SW 1271 (cell line): ENCODE measurements at regions not wholly inside any gene's neighbourhood (a gene's known extent, or its start where the extent isn't known, plus 50 kb on each side); places are given as distances from the start of the nearest gene placed in this dataset.
"Not testable (repeated sequence)": the region's sequence is repeated elsewhere in the genome, so short reads cannot be mapped to it uniquely, and the experiment has no call there.

ENCODE experiments used
- DNase-seq, 2 experiments: peaks; one replicate each; lab custom pipeline; 2025; lab: John Stamatoyannopoulos, UW

DNA sequence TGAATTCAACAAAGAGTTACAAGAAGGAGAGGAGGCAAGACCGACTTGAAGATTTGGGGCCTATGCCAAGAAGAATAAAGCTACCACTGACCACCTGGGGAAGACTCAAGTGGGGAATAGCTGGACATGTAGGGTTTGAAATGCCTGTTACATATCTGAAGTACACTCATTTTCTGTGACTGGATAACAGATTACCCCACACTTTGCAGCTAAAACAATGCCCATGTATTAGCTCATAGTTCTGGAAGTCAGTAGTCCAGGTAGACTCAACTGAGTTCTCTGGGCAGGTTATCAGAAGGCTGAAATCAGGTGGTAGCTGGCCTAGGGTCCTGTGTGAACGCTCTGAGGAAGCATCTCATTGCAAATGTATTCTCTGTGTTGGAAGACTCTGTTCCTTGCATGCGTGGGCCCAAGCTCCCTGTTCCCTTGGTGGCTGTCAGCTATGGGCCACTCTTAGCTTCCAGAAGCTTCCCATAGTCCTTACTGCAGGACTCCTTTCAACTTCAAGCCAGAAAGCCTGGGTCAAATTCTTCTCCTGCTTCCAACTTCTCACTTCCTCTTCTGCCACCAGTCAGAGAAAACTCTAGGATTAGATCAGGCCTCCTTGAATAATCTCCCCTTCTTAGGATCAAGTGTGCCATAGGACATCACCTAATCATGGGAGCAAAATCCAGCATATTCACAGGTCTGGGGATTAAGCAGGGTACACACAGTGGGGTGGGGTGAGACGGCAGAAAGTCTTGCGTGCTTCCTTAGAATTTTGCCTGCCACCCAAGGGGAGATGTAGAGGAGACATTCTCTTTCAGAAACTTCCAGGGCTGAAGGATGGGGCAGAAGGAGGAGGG lies 187.8 kb downstream of the SHQ1 start:
- no peak for DNase-seq

DNA sequence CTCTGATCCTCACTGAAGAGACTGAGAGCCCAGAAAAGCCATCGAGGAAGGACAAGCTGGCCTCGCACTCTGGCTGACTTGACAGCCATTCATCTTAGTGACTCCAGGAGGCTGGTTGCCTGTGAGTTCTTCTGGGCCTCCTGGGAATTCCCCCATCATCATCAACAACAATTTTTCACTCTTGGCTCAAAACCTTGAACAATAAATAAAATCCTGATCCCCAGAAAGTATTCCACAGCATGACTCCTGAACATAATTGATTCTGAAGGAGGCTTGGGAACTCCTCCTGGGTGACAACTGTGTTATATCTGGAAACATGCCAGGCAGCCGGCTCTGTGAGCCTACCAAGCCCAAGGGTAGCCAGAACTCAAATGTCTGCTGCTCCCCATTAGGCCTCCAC lies 188.6 kb downstream of the SHQ1 start:
- no peak for DNase-seq

DNA sequence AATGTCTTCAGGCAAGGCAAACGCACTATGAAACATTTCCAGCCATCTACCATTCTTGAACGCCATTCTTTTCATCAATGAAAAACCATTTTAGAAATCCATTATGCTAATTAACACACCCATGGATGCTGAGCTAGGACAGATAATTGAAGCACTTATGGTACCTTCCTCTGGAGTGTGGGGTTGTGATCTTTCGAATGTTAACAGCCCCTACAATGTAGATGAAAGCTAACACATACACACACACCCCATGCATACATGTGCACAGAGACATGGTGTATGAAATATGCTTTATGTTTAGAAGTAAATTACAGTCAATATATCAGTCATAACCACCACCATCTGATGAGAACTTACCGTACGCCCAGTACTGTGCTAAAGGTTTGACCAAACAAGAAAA lies 189.1 kb downstream of the SHQ1 start:
- no peak for DNase-seq

DNA sequence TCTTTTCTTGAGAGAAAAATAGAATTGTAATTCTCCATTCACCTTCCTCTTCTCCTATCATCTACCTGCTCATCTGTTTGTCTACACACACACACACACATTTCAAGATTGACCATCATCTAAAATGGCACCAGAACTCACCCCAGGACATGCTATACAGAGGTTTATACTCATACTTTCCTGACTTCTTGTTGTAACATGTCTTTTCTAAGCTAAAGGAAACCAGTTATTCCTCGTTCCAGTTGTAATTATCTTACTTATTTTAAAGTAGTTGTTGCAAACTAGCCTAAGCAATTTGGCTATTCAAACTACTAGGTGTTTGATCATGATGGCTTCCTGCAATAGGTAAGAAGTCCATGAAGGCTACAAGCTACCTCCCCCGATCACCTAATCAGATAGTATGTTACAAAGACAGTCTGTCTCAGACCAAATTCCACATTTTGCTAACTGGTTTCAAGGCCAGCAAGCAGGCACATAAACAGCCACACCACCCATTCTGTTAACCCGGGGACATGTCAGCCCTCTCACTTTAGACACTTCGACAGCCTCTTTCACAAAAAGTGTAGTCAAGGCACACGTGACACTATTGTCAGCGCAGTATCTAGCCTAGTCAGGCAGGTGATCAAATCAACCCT lies 189.7 kb downstream of the SHQ1 start:
- DNase-seq: no peak

DNA sequence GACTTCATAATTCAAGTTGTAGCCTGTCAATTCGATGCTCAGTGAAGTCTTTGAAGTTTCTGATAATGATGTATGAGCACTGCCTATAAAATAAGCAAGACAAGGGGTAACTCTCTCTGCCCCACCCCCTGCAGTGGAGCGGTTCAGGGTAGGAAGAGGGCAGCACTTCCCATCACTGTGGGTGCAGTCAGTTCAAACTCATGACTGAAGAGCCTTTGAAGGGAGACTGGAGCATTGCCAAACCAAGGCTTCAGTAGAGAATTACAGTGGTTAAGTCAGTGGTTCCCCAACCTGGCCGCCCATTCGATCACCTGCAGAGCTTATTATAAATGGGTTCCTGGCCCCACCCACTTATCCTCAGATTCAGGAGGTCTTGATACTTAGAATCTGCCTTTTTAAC lies 190.6 kb downstream of the SHQ1 start:
- DNase-seq: no peak

DNA sequence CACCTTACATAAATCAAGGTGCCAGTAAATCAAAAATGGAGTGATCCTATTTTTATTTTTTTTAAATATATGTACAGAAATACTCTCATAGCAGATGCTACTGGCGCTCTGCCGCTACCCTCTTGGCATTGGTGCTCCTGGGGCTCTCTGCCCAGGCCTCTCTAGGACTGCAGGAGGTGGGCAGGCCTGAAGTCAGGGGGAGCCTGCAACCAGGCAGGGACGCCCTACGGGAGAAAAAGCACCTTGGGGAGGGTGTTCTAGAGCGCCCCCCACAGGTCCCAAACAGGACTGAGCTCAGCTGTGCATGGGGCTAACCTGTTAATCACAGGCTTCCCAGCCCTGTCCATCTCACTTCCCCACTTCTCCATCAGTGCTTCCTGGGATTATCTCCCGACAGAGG lies 192.5 kb downstream of the SHQ1 start:
- DNase-seq: no peak

DNA sequence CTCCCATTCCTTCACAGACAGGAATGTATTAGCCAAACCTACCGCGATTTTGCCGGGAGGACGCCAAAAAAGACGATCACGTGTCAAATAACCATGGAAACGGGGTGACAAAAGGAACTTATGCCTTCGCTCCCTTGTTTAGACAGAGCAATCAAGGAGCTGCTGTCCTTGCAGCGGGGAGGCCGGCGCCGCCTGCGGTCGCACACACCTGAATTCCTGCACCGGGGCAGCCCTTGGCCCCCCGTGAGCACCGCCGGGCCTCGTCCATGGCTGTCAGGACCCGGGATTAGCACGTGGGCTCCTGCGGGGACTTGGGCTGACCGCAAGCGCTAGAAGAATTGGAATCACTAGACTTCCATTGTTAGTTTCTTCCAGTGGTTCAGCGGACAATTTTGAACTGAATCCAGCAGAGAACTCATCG lies 193.1 kb downstream of the SHQ1 start:
- DNase-seq: no peak

DNA sequence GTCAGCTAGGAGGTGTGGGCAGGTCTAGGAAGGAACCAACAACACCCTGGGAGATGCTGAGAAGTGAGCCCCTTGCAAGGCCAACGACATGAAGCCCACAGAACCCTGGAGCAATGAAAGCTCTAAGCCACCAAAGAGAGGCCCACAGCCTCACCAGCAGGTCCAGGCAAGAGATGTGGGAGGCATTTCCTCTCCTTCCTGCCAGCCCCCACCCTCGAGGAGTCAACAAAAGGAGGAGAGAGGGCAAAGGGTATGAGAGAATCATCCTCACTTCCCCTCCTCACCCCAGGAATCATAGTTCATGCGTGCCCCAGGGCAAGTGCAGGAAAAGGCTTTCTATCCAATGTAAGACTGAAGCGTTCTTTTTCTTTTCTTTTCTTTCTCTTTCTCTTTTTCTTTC lies 195.8 kb downstream of the SHQ1 start:
- no peak for DNase-seq

DNA sequence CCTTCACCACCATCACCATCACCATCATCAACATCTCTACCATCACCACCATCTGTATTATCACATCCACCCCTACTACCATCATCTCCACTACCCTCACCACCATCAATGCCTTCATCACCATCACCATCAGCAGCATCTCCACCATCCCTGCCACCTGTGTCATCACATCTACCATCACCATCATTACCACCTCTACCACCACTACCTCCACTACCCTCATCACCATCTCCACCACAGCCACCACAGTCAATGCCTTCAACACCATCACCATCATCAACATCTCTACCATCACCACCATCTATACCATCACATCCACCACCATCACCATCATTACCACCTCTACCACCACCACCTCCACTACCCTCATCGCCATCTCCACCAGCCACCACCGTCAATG lies 196.7 kb downstream of the SHQ1 start:
- DNase-seq: no peak

DNA sequence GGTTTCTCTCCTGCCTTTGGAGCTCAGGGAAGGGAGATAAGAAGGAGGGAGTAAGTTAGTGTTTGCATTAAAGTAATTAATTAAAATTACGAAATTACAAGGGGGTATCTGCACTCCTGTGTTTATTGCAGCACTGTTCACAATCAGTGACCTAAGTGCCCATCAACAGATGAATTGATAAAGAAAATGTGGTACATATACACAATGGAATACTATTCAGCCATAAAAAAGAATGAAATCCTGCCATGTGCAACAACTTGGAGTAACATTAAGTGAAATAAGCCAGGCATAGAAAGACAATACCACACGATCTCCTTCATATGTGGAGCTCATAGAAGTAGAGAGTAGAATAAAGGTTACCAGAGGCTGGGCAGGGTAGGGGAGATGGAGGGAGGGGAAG lies 202.0 kb downstream of the SHQ1 start:
- DNase-seq: no peak

DNA sequence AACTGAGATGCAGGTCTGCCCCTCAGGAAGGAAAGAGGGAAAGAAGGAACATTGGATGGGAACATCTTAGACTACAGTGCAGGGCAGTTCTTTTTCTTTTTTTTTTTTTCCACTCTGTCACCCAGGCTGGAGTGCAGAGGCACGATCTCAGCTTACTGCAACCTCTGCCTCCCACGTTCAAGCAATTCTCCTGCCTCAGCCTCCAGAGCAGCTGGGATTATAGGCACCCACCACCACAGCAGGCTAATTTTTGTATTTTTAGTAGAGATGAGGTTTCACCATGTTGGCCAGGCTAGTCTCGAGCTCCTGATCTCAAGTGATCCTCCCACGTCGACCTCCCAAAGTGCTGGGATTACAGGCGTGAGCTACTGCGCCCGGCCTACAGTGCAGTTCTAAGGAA lies 204.6 kb downstream of the SHQ1 start:
- not testable (repeated sequence) for DNase-seq

DNA sequence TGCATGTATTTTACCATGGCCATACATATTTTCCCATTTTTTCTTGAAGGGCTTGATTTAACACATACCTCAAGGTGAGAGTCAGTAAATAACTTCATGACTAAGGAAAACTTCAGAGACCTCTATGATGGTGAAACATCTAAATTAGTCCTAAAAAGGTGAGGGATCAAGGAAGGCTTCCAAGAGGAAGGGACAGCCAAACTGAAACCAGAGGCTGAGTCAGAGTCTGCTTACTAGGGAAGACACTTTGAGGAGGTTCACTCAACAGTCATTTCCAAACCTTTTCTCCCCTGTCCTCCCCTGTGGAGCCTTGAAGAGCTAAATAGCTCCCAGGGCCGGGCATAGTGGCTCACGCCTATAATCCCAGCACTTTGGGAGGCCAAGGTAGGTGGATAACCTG lies 206.6 kb downstream of the SHQ1 start:
- no peak for DNase-seq

DNA sequence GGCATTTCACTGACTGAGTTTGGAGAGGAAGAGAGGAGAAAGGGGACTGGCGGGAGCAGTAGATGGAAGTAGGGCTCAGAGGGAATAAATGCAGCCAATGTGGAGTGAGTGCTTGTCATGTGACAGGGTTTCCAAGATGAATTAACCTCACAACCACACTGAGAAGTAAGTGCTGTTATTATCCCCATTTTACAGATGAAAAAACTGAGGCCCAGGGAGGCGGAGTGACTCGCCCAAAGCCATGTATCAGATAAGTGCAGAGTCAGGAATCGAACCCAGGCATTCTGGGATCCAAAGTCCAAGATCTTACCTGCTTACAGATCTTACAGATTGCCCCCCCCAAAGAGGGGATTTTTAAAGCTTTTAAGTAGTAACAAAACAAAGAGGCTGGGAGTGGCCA lies 207.2 kb downstream of the SHQ1 start:
- DNase-seq: no peak

DNA sequence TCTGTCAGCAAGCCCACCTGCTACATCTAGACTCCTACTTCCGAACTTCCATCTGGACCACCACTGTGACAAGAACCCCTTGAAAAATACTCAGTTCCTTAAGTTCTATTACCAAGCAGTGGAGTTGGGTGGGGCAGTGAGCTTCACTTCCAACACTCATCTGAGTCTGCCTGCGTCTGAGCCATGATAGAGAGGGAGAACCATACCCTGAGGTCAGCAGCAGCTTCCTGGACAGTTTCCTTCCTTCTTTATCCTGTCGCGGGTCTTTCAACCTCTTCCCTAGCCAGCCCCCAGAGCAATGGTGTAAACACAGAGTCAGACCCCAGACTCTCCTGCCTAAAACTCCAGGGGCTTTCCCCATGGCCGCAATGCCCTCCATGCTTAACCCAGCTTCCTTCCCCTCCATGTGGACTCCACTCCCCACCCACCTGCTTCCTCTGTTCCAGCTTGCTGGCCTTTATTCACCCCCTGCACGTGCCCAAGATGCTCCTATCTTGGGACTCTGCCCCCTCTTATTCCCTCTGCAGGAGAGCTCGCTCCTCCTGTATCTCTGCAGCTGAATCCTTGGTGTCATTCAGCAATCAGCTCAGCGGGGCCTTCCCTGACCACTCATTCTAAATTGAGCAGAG lies 211.2 kb downstream of the SHQ1 start:
- DNase-seq: no peak

DNA sequence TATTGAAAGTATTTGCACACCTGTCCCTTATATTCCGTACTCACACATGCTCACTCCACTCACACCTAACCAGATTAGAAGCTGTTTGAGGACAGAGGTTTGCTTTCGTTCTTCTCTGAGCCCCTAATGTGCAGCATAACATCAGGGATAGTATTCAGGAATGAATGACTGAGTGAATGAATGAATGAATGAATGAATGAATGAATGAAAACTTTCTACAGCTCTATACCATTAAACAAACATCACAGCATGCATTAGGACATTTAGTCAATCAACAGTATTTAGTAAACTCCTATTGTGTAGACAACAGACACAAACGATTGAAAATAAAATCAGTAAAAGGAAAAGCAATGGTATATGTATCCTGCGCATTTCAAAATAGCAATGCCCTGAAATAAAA lies 212.7 kb downstream of the SHQ1 start:
- no peak for DNase-seq

DNA sequence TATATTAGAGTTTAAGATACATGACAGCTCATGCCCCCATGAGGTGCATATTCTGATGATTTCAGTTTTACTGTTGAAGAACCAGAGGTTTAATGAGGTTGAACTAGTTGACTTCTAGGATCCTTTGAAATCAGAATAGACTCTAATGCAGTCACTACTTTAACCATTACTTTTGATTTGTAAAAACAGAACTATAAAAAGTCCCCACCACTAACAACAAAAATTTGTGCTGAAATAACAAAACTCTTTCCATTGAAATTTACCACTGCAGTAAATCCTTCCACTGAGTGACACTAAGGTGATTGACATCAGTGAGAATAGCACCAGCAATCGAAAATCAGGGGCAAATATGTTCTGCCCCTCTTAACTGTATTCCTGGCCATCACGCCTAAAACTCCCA lies 214.1 kb downstream of the SHQ1 start:
- no peak for DNase-seq

DNA sequence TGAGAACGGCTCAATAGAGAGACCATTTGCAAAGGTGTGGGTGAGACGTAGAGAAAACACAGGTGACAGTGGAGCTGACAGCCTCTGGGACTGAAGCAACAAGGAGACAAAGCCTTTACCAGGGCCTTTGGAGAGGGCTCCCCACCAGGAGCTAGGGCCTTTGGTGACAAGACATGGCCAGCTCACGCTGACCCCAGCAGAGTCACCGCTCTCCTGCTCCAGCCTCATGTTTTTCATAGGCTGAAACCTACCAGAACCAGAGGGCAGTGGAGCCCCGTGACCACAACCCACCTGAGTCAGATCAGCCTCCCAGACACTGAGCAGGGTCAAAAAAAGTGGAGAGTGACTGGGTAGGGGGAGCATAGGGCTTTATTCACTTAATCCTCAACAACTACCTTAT lies 214.7 kb downstream of the SHQ1 start:
- no peak for DNase-seq

DNA sequence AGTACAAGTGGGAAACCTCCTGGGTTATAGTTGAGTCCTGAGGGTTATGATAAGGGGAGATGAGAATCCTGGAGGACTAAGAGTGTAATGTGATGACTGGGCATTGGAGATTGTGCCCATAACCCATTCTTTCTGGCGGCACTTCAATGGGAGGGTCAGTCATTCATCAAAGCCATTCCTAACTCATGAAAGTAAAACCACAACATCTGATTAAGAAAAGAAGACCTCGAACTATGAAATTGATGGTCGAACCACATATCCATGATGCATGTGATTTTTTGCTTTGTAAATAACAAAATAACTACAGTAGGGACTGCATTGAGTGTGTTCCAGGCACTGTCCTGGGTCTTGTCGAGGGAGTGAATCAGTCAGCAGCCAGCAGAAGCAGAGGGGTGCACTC lies 215.1 kb downstream of the SHQ1 start:
- DNase-seq: no peak

DNA sequence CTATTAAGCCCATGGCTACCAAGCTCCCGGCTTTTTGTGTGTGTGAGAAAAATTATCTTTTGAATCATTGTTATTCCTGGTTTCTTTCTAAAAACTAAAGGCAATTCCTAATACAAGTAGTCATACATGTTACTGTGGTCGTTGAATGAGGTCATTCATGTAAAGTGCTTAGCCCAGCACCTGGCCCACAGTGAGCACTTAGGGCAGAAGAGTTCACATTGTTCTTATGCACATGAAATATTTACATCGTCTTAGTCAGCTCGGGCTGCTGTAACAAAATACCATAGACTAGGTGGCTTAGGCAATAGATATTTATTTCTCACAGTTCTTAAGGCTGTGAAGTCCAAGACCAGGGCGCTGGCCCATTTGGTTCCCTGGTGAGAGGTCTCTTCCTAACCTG lies 216.1 kb downstream of the SHQ1 start:
- no peak for DNase-seq

DNA sequence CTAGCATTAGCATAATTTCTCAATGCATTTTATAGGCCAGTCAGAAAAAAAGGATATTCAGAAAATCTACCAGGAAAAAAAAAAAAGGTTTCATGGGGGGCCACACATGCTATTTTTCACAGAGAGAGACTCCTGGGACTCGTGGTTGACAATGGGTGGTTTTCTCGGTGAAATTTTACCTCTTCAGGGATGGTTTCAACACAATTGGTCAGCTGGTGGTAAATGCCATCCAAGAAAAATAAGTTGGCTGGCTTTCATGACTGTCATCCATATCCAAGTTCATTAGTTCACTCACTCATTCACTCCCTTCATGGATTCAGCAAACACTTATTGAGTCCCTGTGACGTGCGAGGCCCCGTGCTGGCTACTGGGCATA lies 217.3 kb downstream of the SHQ1 start:
- no peak for DNase-seq

DNA sequence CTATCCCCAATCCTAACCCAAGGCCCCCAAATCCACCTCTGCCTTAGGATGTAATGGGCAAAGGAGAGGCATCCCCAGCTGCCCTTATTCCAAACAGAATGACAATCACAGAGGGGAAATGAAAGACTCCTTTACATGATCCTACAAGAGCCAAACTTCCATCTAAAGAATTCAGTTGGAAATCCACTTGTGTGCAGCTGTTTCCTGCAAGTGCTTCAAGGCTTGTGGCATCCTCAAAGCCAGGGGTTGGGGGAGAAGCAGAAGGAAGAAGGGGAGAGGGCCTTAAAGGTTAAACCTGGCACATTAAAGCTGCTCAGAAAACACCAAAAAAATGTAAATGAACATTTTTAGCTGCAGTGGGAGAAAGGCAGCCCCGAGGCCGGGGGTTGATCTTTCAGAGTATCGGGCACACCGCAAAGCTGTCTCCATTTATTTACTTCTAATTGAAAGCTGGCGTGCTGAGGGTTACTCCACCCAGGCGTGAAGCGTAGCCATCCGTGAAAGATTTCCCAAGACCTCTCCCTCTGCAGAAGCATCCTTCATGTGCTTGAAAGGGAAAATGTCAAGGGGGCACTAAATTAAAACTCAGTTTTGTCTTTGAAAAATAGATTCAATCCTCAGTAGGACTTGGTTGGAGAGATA lies 217.8 kb downstream of the SHQ1 start:
- no peak for DNase-seq

DNA sequence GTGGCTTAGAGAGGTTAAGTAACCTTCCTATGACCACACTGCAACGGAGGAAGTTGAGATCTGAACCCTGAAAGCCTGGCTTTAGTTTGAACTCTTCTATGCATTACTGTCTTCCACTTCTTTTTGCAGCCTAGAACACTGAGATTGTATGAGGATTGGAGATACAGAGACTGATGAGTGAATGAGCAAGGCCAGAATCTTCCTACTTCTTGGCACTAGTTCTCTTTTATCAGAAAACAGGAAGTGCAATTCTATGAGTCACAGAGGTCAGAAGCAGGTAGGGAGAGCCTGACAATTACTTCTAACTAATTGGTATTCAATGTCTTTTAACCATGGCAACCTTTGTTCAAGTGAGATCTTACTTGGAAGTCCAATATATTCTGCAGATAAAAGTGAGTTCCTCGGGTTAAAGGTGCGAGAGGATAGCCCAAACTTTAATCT lies 219.0 kb downstream of the SHQ1 start:
- no peak for DNase-seq

DNA sequence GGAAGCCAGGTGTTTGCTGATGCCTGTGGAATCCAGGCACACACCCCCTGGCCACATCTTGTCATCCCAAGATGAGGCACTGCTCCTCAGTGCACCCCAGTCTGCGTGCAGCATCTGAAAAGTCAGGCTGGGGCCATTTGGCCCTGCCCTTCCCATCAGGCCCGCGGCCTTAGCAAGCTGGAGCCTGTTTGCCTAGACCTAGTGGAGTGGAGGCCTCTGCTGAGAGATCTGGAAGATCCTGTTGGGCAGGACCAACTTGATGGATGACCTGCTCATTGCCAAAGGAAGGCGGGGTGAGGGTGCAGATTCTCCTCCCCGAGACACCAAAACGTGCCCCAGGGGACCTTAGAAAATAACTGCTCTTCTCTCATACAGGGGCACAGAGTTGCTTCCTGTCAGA lies 220.2 kb downstream of the SHQ1 start:
- no peak for DNase-seq
